H9 (cell line): ENCODE measurements at regions not wholly inside any gene's neighbourhood (a gene's known extent, or its start where the extent isn't known, plus 50 kb on each side); places are given as distances from the start of the nearest gene placed in this dataset.
A peak's percentile ranks its signal among the peaks of the same experiment; 100 is the strongest.

ENCODE experiments used
- DNase-seq: peaks from one replicate; pipeline ENCODE4 v3.0.0-alpha.2; 2017
- H2AFZ ChIP-seq: one replicate; pipeline ENCODE4 v1.6.1; 2013; ENCODE audit warnings: mild to moderate bottlenecking, low read length, control low read depth, moderate library complexity
- H2AK5ac ChIP-seq: 2 replicates; pipeline ENCODE4 v1.6.1; 2013; ENCODE audit warnings: low read length, control low read depth, mixed read lengths; ENCODE audit not compliant: insufficient read length
- H2BK120ac ChIP-seq: one replicate; pipeline ENCODE4 v1.6.1; 2013; ENCODE audit warnings: low read depth, mild to moderate bottlenecking, low read length, control low read depth, inconsistent platforms; ENCODE audit not compliant: poor library complexity, severe bottlenecking
- H2BK12ac ChIP-seq: 2 replicates; pipeline ENCODE4 v1.6.1; 2013; ENCODE audit warnings: low read length, control low read depth, mixed read lengths, low read depth; ENCODE audit not compliant: insufficient read length
- H2BK15ac ChIP-seq: 2 replicates; pipeline ENCODE4 v1.6.1; 2013; ENCODE audit warnings: low read depth, low read length, control low read depth
- H2BK20ac ChIP-seq: one replicate; pipeline ENCODE4 v1.6.1; 2013; ENCODE audit warnings: low read depth, mild to moderate bottlenecking, low read length, control low read depth, inconsistent platforms; ENCODE audit not compliant: poor library complexity, severe bottlenecking
- H2BK5ac ChIP-seq: 2 replicates; pipeline ENCODE4 v1.6.1; 2013; ENCODE audit warnings: low read length, control low read depth, mixed read lengths; ENCODE audit not compliant: insufficient read length
- H3K14ac ChIP-seq: 2 replicates; pipeline ENCODE4 v1.6.1; 2013; ENCODE audit warnings: low read length, control low read depth; ENCODE audit not compliant: insufficient read depth
- H3K18ac ChIP-seq: 2 replicates; pipeline ENCODE4 v1.6.1; 2013; ENCODE audit warnings: low read depth, mild to moderate bottlenecking, mixed read lengths, low read length, control low read depth; ENCODE audit not compliant: insufficient read length
- H3K23ac ChIP-seq: 2 replicates; pipeline ENCODE4 v1.6.1; 2013; ENCODE audit warnings: low read length, control low read depth, mixed read lengths, low read depth; ENCODE audit not compliant: insufficient read length
- H3K23me2 ChIP-seq: 2 replicates; pipeline ENCODE4 v1.6.1; 2013; ENCODE audit warnings: low read depth, mild to moderate bottlenecking, mixed read lengths, low read length, control low read depth; ENCODE audit not compliant: insufficient read length, poor library complexity, severe bottlenecking
- H3K27ac ChIP-seq: 2 replicates; pipeline ENCODE4 v1.5.1; 2013; ENCODE audit warnings: low read length, control low read depth, mixed read lengths, low read depth; ENCODE audit not compliant: insufficient read length
- H3K27me3 ChIP-seq: 2 replicates; pipeline ENCODE4 v1.6.1; 2013; ENCODE audit warnings: low read length, control low read depth, inconsistent platforms; ENCODE audit not compliant: insufficient read depth
- H3K4ac ChIP-seq: 2 replicates; pipeline ENCODE4 v1.6.1; 2013; ENCODE audit warnings: low read depth, mild to moderate bottlenecking, control low read depth, inconsistent platforms, low read length, moderate library complexity
- H3K4me1 ChIP-seq: 2 replicates; pipeline ENCODE4 v1.6.1; 2013; ENCODE audit warnings: low read length, control low read depth, inconsistent platforms; ENCODE audit not compliant: insufficient read depth
- H3K4me2 ChIP-seq: 2 replicates; pipeline ENCODE4 v1.6.1; 2013; ENCODE audit warnings: low read length, control low read depth, mixed read lengths; ENCODE audit not compliant: insufficient read length, insufficient read depth
- H3K56ac ChIP-seq: 2 replicates; pipeline ENCODE4 v1.6.1; 2013; ENCODE audit warnings: low read depth, mild to moderate bottlenecking, mixed read lengths, low read length, control low read depth; ENCODE audit not compliant: insufficient read length
- H3K79me1 ChIP-seq: 2 replicates; pipeline ENCODE4 v1.6.1; 2013; ENCODE audit warnings: low read depth, mild to moderate bottlenecking, moderate library complexity, low read length, control low read depth, inconsistent platforms; ENCODE audit not compliant: insufficient read depth, poor library complexity, severe bottlenecking
- H3K79me2 ChIP-seq: 2 replicates; pipeline ENCODE4 v1.6.1; 2013; ENCODE audit warnings: low read length, control low read depth, inconsistent platforms; ENCODE audit not compliant: insufficient read depth
- H3K9ac ChIP-seq: 2 replicates; pipeline ENCODE4 v1.6.1; 2013; ENCODE audit warnings: low read length, control low read depth, mixed read lengths; ENCODE audit not compliant: insufficient read length; ENCODE audit errors: extremely low read depth
- H3K9me3 ChIP-seq: one replicate; pipeline ENCODE4 v1.6.1; 2013; ENCODE audit warnings: low read depth, low read length, inconsistent platforms; ENCODE audit not compliant: control insufficient read depth
- H3T11ph ChIP-seq: one replicate; pipeline ENCODE4 v1.6.1; 2013; ENCODE audit warnings: mild to moderate bottlenecking, low read length, control low read depth, inconsistent platforms
- H4K20me1 ChIP-seq: one replicate; pipeline ENCODE4 v1.6.1; 2013; ENCODE audit not compliant: control insufficient read depth, insufficient read length, insufficient read depth
- H4K5ac ChIP-seq: 2 replicates; pipeline ENCODE4 v1.6.1; 2013; ENCODE audit warnings: low read depth, mild to moderate bottlenecking, mixed read lengths, low read length, control low read depth; ENCODE audit not compliant: insufficient read length
- H4K8ac ChIP-seq: replicated peaks from 2 replicates; pipeline ENCODE4 v1.6.1; 2013; ENCODE audit warnings: low read length, control low read depth, mixed read lengths, low read depth; ENCODE audit not compliant: insufficient read length
- H4K91ac ChIP-seq: 2 replicates; pipeline ENCODE4 v1.6.1; 2013; ENCODE audit warnings: low read depth, mild to moderate bottlenecking, moderate library complexity, mixed read lengths, low read length, control low read depth; ENCODE audit not compliant: insufficient read length
- H3K27ac Mint-ChIP-seq, 3 experiments: 2 replicates in 2 of 3; 3 replicates in 1 of 3; pipeline ENCODE4 v1.8.0; 2020 to 2021; ENCODE audit warnings: mixed read lengths in 3 of 3, mild to moderate bottlenecking in 1 of 3, moderate library complexity in 1 of 3
- H3K27me3 Mint-ChIP-seq: 2 replicates; pipeline ENCODE4 v1.8.0; 2021; ENCODE audit warnings: low read depth, mild to moderate bottlenecking, moderate library complexity, mixed read lengths
- H3K36me3 Mint-ChIP-seq, 3 experiments: 2 replicates in 2 of 3; 3 replicates in 1 of 3; pipeline ENCODE4 v1.8.0; 2020 to 2021; ENCODE audit warnings: low read depth in 3 of 3, mixed read lengths in 3 of 3; ENCODE audit not compliant: insufficient read depth in 1 of 3
- H3K4me1 Mint-ChIP-seq, 2 experiments: 2 replicates each; pipeline ENCODE4 v1.8.0; 2020; ENCODE audit warnings: mixed read lengths in 2 of 2
- H3K4me3 Mint-ChIP-seq, 2 experiments: 2 replicates in 1 of 2; 3 replicates in 1 of 2; pipeline ENCODE4 v1.8.0; 2020 to 2021; ENCODE audit warnings: mild to moderate bottlenecking in 2 of 2, mixed read lengths in 2 of 2, moderate library complexity in 1 of 2
- H3K9me3 Mint-ChIP-seq, 2 experiments: 2 replicates in 1 of 2; 3 replicates in 1 of 2; pipeline ENCODE4 v1.8.0; 2020; ENCODE audit warnings: mild to moderate bottlenecking in 2 of 2, mixed read lengths in 2 of 2, moderate library complexity in 1 of 2
- WGBS: extraction: QIAGEN DNeasy Blood & Tissue Kit; methylation state at CpG from one replicate; pipeline ENCODE4 v1.1.7; 2013; ENCODE audit warnings: missing lambda C conversion rate, low lambda C conversion rate, mixed read lengths; ENCODE audit not compliant: insufficient read length; ENCODE audit errors: extremely low coverage; 5-methylcytosine and 5-hydroxymethylcytosine counted together
- TF ChIP-seq, protein P1 (sequence below): fragments of 200-600 bp; sonication (generic); conservative IDR thresholded peaks from 3 replicates; pipeline ENCODE4 v1.8.0; 2021; ENCODE audit warnings: antibody characterized with exemption, mild to moderate bottlenecking

DNA sequence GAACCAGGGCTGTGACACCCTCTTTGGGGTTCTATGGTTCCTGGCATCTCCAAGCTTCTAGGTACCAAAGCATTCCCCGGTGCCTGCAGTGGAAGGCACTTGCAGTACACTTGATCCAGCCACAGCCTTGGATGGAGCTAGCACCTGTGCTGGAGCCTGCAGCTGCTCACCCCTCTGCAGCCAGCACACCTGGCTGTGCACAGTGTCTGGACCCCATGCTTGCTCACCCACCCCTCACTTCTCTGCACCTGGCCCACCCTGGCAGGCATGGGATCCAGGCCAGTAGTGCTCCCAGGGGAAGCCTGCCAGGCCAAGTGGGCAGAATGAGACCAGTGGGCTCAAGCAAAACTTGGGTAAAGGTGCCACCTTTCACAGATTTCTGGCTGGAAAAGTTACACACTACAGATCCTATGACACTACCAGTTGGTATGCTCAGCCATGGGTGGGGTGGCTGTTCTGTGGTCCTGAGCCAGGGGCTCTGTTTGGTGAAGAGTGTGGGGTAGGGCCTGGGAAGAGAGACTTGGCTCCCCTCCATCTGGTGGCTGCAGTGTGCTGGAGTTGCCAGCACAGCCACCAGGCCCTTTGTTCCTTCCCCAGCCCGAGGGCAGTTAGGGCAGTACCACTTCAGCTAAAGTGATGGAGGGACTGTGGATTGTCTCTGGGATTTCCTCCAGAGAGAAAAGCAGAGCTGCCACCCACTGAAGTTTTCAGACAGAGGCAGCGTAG is 157.8 kb upstream of the LRRC7 start:
- no peaks in the 10 kb centered on the region for H3K27me3 Mint-ChIP-seq
- H3K79me1 ChIP-seq: no peaks in the 10 kb centered on the region
- H3K23ac ChIP-seq: no peak overlapping the region
- no peak overlapping the region for H2BK20ac ChIP-seq
- no peak overlapping the region for H2BK120ac ChIP-seq
- H3K9ac ChIP-seq: no peak overlapping the region
- no peaks in the 10 kb centered on the region for H3K27me3 ChIP-seq
- TF ChIP-seq, protein P1, sequence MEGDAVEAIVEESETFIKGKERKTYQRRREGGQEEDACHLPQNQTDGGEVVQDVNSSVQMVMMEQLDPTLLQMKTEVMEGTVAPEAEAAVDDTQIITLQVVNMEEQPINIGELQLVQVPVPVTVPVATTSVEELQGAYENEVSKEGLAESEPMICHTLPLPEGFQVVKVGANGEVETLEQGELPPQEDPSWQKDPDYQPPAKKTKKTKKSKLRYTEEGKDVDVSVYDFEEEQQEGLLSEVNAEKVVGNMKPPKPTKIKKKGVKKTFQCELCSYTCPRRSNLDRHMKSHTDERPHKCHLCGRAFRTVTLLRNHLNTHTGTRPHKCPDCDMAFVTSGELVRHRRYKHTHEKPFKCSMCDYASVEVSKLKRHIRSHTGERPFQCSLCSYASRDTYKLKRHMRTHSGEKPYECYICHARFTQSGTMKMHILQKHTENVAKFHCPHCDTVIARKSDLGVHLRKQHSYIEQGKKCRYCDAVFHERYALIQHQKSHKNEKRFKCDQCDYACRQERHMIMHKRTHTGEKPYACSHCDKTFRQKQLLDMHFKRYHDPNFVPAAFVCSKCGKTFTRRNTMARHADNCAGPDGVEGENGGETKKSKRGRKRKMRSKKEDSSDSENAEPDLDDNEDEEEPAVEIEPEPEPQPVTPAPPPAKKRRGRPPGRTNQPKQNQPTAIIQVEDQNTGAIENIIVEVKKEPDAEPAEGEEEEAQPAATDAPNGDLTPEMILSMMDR: no peak
- no CpG with 5 or more reads among the region's 3 CpGs for WGBS
- no peak overlapping the region for H4K5ac ChIP-seq
- H3K56ac ChIP-seq: no peak overlapping the region
- H2BK5ac ChIP-seq: no peak overlapping the region
- no peaks in the 10 kb centered on the region for H3K79me2 ChIP-seq
- H3K9me3 ChIP-seq: no peaks in the 10 kb centered on the region
- no peak overlapping the region for H3T11ph ChIP-seq
- no peak overlapping the region for H2AK5ac ChIP-seq
- no peaks in the 10 kb centered on the region; a peak in 1 of 7 replicates for H3K36me3 Mint-ChIP-seq
- no peaks in the 10 kb centered on the region for H4K20me1 ChIP-seq
- H3K4ac ChIP-seq: no peak overlapping the region
- H3K18ac ChIP-seq: peak overlapping the region; percentile 14
- no peak overlapping the region for H2BK15ac ChIP-seq
- H3K27ac ChIP-seq: no peak overlapping the region
- no peak for DNase-seq
- no peaks in the 10 kb centered on the region for H3K4me1 Mint-ChIP-seq
- H3K23me2 ChIP-seq: no peaks in the 10 kb centered on the region
- no peaks in the 10 kb centered on the region for H3K4me1 ChIP-seq
- no peak overlapping the region; the same call in 1 of the 2 replicates for H3K14ac ChIP-seq
- no peak overlapping the region for H2AFZ ChIP-seq
- no peaks in the 10 kb centered on the region for H3K9me3 Mint-ChIP-seq
- no peak overlapping the region for H3K4me2 ChIP-seq
- no peak overlapping the region for H4K8ac ChIP-seq
- no peak overlapping the region for H3K4me3 Mint-ChIP-seq
- H2BK12ac ChIP-seq: no peak overlapping the region
- H3K27ac Mint-ChIP-seq: no peak overlapping the region
- H4K91ac ChIP-seq: no peak overlapping the region
